ENCODE measurements at regions not wholly inside any gene's neighbourhood (a gene's known extent, or its start where the extent isn't known, plus 50 kb on each side); places are given as distances from the start of the nearest gene placed in this dataset.

- DNase-seq: no peak
These were observed 237.3 kb upstream of the TNRC6C start for GRCh38 chr17:77720946-77721845.

GRCh38 chr17:77721846-77722160 is 236.7 kb upstream of the TNRC6C start:
- DNase-seq: no peak

- DNase-seq: no peak
These were observed 236.1 kb upstream of the TNRC6C start for GRCh38 chr17:77722366-77722765.

GRCh38 chr17:77723071-77723908 is 235.2 kb upstream of the TNRC6C start:
- DNase-seq: no peak

- no peak for DNase-seq
These were observed 234.3 kb upstream of the TNRC6C start for GRCh38 chr17:77723909-77724875.

- no peak for DNase-seq
These were observed 233.5 kb upstream of the TNRC6C start for GRCh38 chr17:77724876-77725615.

GRCh38 chr17:77725846-77726245 is 232.7 kb upstream of the TNRC6C start:
- no peak for DNase-seq

- DNase-seq: no peak
These were observed 231.9 kb upstream of the TNRC6C start for GRCh38 chr17:77726549-77727006.

GRCh38 chr17:77727037-77727615 is 231.4 kb upstream of the TNRC6C start:
- no peak for DNase-seq

GRCh38 chr17:77728474-77728795 is 230.1 kb upstream of the TNRC6C start:
- no peak for DNase-seq

- DNase-seq: no peak
These were observed 229.6 kb upstream of the TNRC6C start for GRCh38 chr17:77728871-77729270.

- no peak for DNase-seq
These were observed 228.9 kb upstream of the TNRC6C start for GRCh38 chr17:77729587-77729986.

- no peak for DNase-seq
These were observed 228.1 kb upstream of the TNRC6C start for GRCh38 chr17:77730376-77730775.

- no peak for DNase-seq
These were observed 224.8 kb upstream of the TNRC6C start for GRCh38 chr17:77733576-77734296.

- DNase-seq: no peak
These were observed 224.0 kb upstream of the TNRC6C start for GRCh38 chr17:77734371-77735080.

GRCh38 chr17:77735081-77735565 is 223.4 kb upstream of the TNRC6C start:
- DNase-seq: no peak

GRCh38 chr17:77735566-77736198 is 222.8 kb upstream of the TNRC6C start:
- DNase-seq: no peak

GRCh38 chr17:77736199-77736585 is 222.3 kb upstream of the TNRC6C start:
- no peak for DNase-seq

GRCh38 chr17:77736721-77737120 is 221.8 kb upstream of the TNRC6C start:
- DNase-seq: no peak
